ENCODE measurements at regions not wholly inside any gene's neighbourhood (a gene's known extent, or its start where the extent isn't known, plus 50 kb on each side); places are given as distances from the start of the nearest gene placed in this dataset.

DNA sequence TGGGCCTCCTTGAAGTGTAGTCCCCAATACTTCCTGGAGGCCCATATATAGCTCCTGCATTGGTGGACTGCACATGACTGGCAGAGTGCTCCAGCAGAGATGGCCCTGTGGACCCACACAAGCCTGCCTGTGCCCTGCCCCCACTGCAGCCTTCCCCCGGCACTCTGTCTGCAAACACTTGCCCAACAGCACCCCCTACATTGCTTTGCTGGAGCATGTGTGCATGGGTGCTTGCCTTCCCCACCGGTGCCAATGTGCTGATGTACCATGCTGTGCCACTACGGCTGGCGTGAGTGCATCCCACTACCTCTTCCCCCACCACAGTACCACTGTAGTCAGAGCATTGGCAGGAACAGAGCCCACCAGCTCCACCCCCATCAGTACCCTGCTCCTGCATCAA is 563.6 kb upstream of the CTNND2 start:
- DNase-seq: no peak

DNA sequence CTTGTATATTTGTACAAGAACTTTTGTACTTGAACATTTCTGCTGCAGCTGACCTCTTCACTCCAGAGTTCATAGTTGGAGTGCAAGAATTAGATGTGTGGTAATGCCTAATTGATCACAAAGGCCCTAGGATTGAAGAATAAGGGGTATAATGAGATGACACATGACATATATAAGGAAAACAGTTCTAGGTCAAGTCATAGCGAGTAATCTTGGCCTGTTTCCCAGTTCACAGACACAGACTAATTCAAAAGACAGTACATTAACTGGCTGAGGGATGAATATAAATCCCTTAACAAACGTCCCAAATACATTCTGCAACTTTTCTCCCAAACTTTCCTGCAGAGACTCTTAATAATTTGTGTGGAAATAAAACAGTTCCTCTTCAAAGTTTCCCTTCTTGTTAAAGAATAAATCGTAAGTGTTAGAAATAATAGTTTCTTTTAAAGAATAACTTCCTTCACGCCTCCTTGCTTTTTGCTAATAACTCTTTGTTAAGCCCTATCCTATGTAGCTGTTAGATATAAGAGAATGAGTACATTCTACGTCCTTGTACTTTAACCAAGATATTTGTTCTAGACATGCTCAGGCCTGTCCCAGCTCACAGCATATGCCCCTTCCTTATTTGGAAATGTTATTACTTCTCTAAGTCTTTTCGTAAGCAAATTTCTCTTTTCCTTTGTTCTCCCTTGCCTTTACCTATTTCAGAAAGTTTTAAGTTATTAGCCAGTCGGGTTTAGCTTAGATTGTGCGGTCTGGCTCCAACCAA is 556.4 kb upstream of the CTNND2 start:
- DNase-seq: no peak

DNA sequence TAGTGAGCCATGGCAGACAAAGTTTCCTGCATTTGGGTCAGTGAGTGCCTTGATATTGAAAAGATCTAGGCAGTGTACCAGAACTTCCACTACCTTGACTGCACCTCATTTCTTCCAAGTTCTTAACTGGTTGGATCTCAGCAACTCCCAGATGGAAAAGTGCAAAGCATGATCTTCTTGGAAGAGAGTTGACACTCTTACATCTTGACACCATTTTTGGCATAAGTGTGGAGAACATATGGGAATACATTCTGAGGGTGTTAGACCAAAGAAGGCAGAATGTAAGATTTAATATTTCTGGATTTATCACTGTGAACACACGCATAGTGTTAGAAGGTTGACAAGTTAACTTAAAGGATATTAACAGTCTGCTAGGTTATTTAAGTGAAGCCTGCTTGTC is 555.1 kb upstream of the CTNND2 start:
- DNase-seq: no peak

DNA sequence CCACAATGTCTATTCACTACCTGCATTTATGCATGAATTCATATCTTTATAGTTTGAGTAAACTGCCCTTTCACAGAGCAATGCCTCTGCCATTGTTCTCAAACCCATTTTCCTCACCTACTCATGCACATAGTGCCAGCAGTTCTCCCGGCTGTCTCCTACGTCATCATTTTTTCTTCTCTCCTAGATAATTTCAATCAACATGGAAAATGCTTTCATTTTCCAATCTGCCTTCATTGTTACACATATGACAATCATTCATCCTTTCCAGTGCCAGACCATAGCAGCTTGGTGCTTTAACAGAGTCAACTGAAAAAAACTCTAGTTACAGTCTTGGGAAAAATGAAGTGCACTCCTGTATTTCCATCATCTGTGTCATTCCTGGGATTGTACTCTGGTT is 514.8 kb upstream of the CTNND2 start:
- DNase-seq: no peak

DNA sequence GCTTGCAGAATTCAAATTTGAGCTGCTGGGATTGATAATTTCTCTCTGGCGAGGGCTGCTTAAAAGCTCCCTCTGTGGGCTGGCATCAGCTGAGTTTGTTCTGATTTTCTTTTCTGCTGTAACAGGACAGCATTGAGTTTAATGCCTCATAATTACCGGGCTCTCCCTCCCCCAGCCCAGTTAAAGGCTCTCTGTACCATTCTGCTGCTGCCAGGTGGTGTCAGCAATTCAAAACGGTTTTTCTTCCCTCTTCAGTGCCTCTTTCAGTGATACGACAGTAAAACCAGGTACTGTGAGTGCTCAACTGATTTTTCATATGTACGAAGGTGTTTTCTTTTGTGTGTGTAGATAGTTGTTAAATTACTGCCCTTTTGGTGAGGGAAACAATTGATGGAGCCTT is 509.3 kb upstream of the CTNND2 start:
- DNase-seq: no peak

DNA sequence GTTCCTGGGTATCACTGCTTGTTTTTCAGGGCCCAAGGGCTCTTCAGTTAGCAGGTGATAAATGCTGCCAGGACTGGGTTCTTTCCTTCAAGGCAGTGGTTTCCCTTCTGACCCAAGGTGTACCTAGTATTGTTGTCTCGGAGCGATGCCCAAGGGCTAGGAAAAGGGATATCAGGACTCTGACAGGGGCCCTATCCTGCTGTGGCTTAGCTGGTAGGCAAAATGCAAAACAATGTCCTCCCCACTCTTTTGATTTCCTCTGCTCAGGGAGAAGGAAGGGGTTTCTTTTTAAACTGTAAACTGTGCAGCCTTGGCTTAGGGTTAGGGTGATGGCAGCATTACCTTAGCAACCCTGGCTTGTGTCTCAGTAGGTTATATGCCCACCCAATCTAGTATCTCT is 508.8 kb upstream of the CTNND2 start:
- DNase-seq: no peak

DNA sequence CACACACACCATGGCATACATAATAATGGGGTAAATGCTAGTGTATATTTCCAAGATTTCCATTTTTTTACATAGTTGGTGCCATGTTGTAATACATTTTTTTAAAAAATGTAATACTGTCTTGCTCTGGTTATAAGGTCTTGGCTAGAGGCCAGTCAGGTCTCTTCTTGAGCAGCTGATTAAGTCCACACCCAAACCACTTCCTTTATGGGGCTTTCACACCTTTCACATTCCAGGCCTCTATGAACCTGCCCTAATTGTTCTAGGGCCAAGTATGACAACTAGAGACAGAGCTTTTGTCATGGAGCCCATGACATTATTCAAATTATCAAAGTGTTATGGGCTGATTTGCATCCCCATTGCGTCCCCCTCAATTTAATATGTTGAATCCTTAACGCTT is 495.6 kb upstream of the CTNND2 start:
- no peak for DNase-seq

DNA sequence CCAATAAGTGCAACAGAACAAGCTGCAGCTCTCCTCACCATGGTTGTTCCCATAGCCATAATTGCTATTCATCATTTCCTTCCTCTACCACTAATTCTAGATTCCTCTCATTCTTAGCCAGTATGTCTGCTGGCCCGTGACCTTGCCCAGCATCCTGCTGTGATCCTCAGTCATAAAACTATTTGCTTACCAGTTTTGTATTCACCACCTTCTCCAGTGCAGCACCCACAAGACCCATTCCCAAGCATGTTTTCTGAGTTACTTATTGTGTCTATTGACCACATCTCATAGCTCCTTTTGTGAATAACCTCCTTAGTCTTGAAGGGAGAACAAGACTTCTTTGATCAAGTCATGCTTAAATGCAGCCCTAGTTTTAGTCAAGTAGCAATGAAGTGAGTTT is 488.0 kb upstream of the CTNND2 start:
- DNase-seq: no peak

DNA sequence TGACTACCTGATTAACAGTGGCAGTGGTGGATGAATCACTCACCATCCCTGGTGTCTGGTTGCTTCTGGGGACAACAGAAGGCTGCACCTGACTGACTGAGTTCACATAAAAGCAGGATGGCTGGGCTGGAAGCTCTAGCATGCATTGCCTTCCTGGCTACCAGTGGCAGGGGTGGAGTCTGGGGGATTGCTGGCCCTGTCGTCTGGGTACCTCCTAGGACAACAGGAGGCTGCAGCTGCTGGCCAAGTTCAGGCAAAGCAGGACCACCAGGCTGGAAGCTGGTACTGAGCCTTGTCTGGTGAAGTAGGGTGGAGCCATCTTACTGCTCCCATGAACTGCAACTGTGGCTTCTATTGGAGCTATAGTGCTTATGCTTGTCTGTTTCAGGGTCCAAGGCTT is 480.8 kb upstream of the CTNND2 start:
- no peak for DNase-seq

DNA sequence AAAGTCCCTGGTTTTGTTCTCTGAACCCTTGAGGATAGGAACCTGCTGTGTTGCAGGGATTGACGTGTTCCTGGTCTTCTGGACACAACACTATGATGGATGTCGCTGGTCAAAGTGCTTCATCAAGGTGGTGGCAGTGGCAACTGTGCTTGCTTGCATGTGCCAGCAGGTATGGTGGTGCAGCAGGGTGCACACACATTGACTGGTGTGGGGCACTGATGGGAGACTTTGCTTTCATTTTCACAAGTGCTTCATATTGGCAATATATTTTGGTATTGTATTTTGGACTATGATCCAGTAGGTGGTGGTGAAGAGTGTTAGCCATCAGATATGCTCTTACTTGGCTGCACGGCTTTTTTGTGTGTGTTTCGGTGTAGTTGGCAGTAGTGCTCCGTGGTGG is 479.8 kb upstream of the CTNND2 start:
- DNase-seq: no peak

DNA sequence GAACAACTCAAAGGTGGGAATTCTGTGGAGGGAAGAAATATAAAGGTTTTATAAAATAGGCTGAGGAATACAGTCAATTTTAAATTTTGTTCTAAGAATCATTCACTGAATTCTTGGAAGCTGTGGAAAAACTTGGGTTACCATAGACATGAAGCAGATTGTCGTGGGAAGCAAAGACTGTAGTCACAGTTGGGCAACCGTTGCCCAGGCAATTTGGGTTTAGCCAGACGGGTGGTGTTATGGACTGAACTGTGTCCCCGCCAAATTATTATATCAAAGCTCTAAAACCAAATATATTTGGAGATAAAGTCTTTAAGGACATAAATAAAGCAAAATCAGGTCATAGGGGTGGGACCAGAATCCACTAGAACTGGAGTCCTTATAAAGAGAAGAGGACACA is 463.7 kb upstream of the CTNND2 start:
- no peak for DNase-seq

DNA sequence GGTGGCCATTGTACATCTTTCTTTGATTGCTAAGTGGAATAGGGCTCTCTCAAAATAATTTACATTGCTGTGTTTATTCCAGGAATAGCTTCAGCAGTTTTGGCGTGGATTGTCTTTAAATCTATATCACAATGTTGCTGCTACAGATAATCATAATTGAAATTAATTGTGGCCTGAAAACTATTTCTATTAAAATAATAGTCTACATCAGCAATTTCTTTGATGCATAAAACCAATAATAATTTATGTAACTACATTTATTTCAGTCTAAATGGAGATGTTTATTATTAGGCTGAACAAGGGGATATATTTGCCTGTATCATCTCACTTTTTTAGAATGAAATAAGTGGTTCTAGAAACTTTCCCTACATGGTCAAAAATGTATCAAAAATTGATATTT is 456.0 kb upstream of the CTNND2 start:
- no peak for DNase-seq

DNA sequence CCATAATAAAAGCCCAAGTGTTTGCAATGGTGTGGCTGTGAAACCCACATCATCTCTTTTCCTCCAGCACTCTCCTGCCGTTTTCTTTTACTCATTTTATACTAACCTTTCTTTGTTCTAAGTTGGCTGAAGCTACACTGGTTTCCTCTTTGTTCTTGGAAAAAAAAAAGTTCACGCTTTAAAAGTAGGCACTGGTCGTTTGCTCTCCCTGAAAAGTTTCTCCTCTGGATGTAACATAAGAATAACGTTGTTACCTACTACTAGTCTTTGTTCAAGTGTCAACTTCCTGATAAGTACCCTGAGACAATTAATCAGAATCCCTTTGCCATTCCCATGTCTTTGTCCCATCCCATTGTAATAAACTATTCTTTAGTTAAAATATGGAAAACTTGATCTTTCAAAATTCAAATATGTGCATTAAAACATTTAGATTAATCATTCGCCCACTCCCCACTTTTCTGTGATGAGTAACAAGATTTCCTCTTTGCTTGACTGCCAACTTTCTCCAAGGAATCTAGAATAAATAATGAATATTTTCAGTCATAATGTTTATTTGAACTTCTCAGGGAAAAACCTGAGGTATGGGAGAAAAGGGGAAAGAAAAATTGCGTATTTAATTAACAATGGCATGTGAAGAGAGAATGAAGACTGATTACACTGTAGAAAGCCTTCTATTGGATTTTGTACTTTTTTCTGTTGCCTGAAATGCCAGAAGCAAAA is 454.3 kb upstream of the CTNND2 start:
- DNase-seq: no peak

DNA sequence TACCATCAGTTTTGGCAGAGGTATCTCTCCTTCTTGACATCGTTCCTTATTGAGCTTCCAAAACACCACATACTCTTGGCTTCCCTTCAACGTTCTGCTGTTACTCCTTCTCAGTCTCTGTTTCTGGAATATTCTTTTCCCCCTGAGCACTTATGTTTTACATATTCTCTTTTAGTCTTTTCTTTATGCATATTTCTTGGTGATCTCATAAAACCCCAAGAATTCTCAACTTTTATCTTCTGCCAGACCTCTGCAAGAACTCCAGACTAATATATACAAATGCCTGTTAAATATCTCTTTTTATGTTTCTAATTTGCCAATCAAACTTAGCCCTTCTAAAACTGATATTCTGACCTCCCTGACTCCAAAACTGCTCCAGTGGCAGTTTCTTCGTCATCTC is 453.4 kb upstream of the CTNND2 start:
- no peak for DNase-seq

DNA sequence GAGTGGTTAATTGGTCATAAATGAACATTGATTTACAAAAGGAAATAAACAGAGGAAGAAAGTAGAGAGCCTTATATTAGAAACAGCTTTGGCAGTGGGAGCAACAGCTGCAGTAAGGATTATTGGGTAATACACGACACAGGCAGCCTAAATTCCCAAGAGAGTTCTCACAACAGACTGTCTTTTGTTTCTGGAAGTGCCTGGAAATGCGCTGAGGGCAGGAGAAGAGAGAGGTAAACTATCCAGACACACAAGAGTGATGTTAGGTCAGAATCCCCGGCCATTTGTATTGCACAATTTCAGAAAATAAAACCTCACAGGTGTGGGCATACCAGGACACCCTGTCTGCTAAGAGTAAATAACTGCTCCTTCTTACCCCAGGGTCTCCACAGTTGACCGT is 450.4 kb upstream of the CTNND2 start:
- no peak for DNase-seq

DNA sequence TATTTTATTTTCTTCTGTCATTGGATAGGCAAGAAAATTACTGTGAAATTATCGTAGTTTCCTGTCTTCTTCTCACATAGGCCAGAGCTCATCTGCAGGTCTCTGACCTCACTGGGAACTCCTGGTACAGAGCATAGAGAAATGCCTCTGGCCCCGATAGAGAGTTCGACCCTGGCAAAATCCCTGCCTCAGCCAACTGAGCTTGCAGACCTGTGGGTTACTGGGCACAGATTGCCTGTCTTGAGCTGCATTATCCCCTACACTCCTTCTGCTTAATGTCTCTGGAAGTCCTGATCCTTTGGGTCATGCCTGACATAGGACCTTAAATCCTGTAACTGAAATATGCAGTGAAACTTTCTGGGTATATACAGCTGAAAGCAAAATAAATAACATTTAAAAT is 439.3 kb upstream of the CTNND2 start:
- DNase-seq: no peak

DNA sequence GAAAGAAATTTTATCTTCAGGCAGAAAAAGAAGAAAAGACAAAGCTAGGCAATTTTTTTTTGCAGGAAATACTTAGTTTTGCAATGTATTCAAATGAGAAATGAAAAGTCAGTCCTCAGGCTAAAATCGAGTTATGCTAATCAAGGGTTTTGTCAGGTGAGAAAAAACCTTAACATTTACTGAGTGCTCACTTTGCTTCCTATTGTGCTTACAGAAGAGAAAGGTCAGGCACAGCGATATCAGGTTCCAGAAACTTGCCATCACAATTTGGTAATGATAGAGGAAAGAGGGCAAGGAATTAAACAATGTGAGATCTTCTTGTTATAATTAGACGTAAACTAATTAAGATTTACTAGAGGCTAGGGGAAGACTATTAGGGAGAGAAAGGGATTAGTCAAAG is 431.7 kb upstream of the CTNND2 start:
- no peak for DNase-seq

DNA sequence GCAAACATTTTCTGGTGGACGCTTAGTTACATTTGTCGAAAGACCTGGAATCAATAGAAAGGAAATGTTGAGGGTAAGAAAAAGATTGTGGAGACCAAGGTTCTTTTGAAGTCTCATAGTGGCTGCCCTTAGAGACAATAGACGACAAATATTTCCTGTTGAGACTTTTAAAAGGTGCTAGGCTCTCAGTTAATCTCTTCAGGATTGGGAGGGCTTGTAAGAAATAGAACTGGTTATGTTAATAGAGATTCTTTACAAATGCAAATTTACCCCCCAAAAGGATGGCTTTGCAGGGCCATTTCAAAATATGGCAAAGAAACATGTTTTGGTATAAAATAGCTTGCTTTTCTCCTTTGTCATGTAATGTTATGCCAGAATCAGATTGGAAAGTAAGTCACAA is 428.2 kb upstream of the CTNND2 start:
- DNase-seq: no peak

DNA sequence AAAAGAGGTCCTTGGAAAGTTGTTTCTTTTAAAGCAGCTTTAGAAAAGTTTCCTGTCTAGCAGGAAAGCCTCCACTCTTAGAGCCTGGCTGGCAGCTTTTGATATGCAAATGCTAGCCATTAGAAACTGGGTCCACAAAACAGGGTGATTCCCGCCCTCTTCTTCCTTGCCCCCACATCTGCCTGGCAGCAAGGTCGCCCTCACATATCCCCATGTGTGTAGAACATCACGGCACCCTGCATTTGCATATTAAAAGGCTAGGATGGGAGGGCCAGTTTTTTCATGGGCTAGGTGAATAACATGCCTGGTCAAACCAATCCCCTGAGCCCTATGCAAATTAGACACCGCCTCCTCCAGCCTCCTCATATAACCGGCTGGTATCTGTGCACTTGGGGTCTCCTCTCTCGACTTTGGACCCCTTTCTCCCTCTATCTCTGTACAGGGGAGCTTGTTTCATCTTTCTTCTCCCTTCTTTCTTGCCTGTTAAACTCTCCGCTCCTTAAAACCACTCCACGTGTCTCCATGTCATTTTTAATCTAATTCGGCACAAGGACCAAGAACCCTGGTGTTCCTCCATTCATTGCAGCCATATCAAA is 426.8 kb upstream of the CTNND2 start:
- DNase-seq: no peak

DNA sequence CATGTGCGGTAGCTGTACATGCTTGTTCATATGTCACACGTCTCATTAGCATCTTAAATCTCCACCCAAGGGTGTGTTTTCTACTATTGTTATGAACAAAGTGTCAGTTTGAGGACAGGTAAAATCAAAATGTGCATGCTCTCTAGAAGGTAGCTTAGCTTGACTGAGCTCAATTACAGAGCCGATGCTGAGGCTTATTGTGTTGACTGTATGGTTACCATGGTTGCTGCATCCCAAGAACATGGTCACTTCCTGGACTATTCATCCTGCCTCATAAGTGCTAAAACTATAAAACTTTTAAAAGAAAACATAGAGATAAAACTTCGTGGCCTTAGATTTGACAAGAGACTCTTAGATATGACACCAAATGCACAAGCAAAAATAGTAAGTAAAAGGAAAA is 426.1 kb upstream of the CTNND2 start:
- DNase-seq: no peak

DNA sequence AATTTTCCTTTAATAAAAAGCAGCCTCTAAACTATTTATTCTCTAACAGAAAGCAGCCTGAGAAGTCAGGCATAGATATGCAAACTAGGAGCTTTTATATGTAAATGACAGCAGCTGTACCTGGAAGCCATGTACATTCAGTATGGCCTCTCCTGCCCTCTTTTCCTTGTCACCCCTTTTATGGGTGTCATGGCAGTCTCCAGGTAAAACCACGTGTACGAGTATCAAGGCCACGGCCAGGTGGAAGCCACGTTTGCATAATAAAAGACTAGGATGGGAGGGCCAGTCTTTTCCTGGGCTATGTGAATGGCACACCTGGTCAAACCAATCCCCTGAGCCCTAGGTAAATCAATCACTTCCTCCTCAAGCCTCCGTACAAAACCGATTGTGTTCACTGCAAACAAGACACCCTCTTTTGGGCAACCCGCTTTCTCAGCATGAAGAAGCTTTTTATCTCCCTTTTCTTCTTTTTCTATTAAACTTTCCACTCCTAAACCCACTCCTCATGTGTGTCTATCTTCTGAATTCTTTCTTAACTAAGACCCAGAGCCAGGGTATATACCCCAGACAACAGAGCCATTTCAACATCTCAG is 419.5 kb upstream of the CTNND2 start:
- no peak for DNase-seq

DNA sequence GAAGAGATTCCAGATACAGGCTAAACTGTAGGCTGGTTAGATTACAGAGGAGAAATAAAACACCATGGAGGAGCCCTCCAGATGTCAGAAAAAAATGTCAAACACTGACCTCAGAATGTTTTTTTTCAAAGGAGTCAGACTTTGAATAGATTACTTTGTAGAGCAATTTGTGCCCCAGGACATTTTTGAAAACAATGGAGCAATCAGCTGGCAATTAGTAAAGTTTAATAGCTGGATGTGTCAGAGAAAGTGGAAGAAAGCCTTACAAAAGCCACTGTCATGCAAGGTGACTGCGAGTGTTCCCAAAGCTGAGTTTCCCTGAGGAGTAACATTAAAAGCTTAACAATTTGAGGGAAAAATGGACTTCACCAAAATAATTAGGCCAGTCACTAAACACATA is 417.8 kb upstream of the CTNND2 start:
- no peak for DNase-seq

DNA sequence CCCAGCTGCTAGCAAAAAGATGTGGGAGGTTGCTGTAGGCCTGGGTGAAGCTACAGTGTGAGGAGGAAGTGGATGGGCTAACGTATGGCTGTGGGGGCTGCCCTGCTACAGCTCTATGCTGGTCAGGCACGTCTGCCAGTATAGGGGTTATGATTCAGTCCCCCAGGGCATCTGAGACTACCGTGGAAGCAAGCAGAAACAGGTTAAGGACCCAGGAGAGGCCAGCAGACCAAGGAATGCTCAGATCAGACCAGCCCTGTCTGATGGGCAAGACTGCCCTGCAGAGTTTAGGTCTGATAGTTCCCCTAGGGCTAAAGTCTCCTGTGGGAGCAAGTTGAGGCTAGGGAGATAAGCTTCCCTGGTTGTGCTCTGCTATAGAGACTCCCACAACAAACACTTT is 416.1 kb upstream of the CTNND2 start:
- DNase-seq: no peak

DNA sequence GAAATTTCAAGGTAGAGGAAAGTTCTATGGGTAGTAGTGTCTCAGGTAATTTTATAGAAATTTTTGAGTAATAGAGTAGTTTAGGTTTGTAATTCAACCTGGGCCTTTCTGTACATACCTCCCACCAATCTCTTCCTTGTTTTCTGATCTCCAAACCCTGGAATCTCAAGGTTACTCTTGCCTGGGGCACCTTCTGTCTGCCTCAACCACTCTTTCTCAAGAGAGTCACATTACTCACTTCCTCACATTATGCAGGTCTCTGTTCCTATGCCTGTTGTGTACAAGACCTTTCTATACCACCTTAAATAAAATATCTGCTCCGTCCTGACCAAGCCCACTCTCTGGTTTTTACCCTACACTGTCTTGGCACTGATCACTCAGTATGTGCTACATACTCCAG is 412.6 kb upstream of the CTNND2 start:
- DNase-seq: no peak

Data from NCI-H345 (cell line).